ENCODE measurements at regions not wholly inside any gene's neighbourhood (a gene's known extent, or its start where the extent isn't known, plus 50 kb on each side); places are given as distances from the start of the nearest gene placed in this dataset.

- no peak for DNase-seq (ENCODE audit: low spot score)
Measured at GRCh38 chr16:74094962-74095361, 201.7 kb upstream of the PSMD7 start.

- no peak for DNase-seq (ENCODE audit: low spot score)
Measured at GRCh38 chr16:74094514-74094913, 202.1 kb upstream of the PSMD7 start.

DNA sequence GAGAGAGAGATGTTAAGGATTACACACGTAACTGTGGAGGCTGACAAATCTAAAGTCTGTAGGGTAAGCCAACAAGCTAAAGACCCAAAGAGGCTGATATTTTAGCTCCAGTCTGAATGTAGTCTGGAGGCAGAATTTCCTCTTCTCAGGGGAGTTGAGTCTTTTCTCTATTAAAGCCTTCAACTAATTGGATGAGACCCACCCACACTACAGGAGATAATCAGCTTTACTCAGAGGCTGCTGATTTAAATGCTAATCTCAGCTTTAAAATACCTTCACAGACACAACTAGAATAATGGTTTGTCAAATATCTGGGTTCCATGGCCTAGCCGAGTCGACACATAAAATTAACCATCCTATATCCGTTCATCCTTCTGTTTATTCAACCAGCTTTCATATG, 204.3 kb upstream of the PSMD7 start:
- no peak for DNase-seq (ENCODE audit: low spot score)

DNA sequence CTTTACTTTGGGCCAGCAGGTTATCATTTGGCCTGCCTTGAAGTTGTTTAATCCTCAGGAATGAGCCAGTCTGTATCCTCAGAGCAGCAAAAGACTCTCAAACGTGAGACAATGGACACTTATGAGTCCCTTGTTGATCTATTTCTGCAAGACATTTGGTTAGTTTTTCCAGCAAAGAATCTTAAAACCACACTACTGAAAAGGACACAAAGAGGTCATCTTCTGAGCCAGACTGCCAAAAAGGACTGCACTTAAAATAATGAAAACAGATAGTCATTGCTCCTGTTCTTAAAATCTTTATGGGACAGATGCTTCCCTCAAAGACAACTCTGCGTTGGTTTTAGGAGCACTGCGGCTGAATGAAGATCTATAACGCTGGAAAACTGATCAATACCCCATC, 205.7 kb upstream of the PSMD7 start:
- DNase-seq (ENCODE audit: low spot score), result no peak

GRCh38 chr16:74083541-74083940, 213.1 kb upstream of the PSMD7 start:
- no peak for DNase-seq (ENCODE audit: low spot score)

DNA sequence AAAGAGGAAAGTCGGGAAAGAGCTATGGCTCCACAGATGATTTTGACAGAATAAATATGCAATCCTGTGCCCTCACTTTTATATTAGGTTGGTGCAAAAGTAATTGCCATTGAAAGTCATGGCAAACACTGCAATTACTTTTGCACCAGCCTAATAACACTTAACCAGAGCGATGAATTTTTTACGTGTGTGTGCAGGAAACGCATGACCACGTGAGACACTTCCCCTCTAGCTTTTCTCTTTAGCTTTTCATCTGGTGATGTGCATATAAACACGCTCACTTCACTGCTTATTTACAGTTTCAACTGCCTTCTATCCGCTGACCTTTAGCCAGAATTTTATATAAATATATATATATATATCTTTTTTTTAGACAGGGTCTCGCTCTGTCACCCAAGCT, 216.3 kb upstream of the PSMD7 start:
- DNase-seq (ENCODE audit: low spot score), result no peak

DNA sequence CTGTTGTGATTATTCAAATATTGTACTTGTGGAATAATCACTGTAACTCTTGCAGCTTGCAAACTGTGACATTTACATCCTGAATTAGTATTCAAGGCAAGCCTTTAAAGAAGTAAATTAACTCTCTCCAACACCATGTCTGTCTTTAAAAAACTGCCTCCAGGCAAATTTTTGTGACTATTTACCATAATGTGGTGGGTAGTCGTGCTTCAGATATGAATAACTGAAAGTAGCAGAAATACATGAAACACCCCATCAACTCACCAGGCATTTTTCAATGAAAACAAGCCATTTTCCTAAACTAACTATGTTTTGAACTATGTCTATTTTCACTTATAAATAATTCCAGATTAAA, 217.4 kb upstream of the PSMD7 start:
- no peak for DNase-seq (ENCODE audit: low spot score)

- DNase-seq (ENCODE audit: low spot score), result no peak
Measured at GRCh38 chr16:74078511-74079231, 217.9 kb upstream of the PSMD7 start.

DNA sequence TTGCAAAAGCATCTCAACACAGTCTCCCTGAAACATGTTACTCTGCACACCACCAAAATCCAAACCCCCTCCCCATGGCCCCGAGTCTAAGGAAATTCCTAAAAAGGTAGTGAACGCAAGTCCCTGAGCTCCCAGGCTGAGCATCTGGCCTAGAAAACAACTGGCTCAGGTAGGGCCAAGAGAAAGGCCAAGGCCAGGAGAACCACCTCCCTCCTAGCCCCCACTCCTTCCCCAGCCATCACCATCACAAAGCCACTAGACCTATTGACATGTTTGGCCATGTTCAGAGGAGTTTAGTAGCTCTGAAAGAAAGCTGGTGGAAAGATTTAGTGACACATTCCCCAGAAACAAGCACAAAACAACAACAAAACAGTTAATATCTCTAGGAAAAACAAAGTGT, 220.0 kb upstream of the PSMD7 start:
- DNase-seq (ENCODE audit: low spot score), result no peak

- no peak for DNase-seq (ENCODE audit: low spot score)
Measured at GRCh38 chr16:74075393-74075792, 221.2 kb upstream of the PSMD7 start.

- DNase-seq (ENCODE audit: low spot score), result no peak
Measured at GRCh38 chr16:74073456-74073855, 223.2 kb upstream of the PSMD7 start.

DNA sequence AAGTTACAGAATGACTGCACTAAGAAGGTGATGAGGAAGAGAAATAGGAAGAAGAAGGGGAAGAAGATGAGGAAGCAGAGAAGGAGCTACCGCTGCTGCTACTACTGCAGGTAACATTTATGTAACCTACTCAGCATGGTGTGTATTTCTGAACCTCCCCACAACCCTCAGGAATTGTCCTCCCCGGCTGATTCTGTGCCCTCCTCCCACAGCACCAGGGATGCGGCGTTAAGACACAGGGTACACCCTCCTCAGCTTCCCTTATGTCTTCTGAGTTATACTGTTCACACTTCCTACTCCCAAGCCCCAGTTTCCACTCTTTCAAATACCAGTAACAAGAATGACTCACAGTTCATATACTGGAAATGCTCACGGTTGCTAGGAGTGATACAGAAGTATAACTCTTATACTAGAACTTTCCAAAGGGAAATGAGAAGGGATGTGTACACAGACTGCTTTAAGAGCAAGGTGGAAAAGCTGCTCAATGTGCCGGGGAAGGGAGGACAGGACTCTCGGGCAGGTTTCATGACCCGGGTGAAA, 224.5 kb upstream of the PSMD7 start:
- DNase-seq (ENCODE audit: low spot score), result no peak

GRCh38 chr16:74070237-74070636, 226.4 kb upstream of the PSMD7 start:
- DNase-seq (ENCODE audit: low spot score), result no peak

- peak; percentile 14 for DNase-seq (ENCODE audit: low spot score)
Measured at GRCh38 chr16:74064120-74064735, 232.4 kb upstream of the PSMD7 start.

- DNase-seq (ENCODE audit: low spot score), result no peak
Measured at GRCh38 chr16:74053826-74054225, 242.8 kb upstream of the PSMD7 start.

DNA sequence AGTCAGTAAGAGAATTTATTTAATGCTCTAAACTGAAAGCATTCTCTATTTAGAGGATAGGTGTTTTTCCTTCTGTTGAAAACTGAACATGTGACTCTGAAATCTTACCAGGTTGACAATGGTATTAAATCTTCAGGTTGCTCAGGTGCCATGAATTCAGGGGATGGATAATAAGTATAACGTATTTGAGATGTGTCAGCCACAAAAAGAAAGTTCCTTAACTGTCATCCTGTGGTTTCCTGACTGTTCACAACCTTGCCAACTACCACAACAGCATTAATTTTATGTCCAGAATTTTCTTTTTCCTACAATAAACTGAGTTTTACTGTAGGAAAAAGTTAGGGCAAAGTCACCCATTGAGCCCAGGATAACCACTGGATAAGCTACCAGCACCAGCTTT, 243.3 kb upstream of the PSMD7 start:
- no peak for DNase-seq (ENCODE audit: low spot score)

GRCh38 chr16:74052016-74052415, 244.6 kb upstream of the PSMD7 start:
- peak; percentile 24 for DNase-seq (ENCODE audit: low spot score)

- DNase-seq (ENCODE audit: low spot score), result no peak
Measured at GRCh38 chr16:74049027-74049426, 247.6 kb upstream of the PSMD7 start.

GRCh38 chr16:74046524-74046923, 250.1 kb upstream of the PSMD7 start:
- no peak for DNase-seq (ENCODE audit: low spot score)

GRCh38 chr16:74045513-74045912, 251.1 kb upstream of the PSMD7 start:
- no peak for DNase-seq (ENCODE audit: low spot score)

DNA sequence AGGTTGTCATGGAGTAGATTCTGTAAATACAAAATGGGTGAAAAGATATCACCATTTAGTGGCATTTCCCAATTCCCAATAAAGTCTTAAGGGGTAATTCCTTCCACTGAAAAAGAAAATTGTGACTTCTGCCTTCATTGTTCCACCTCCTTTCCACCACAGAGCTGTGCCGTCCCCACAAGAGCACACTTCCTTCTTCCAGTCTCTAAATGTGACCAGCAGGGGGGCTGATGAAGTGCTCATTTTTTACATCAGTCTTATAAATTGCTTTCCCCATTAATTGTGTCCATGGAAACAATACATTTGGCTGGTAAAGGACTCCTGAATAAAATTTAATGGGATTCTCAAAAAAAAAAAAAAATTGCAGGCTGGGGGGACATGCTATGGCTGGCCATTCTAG, 260.8 kb upstream of the PSMD7 start:
- DNase-seq (ENCODE audit: low spot score), result peak; percentile 58

DNA sequence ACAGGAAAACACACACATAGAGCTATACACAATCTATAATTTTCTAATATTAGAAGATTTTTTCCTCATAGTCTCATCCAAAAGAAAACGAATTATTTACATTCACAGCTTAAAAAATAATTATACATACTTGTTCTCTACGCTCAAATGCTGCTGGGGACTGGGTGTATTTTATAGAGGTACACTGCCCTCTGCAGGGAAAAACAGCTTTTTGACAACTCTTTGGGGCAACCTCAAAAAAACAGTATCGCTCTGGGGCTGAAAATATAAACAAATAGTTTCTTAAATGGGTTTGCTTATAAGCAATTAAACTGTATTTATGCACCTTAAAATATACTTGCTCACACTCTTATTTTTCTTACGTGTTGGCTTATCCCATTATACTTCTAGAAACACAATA, 261.8 kb upstream of the PSMD7 start:
- peak; percentile 16 for DNase-seq (ENCODE audit: low spot score)

DNA sequence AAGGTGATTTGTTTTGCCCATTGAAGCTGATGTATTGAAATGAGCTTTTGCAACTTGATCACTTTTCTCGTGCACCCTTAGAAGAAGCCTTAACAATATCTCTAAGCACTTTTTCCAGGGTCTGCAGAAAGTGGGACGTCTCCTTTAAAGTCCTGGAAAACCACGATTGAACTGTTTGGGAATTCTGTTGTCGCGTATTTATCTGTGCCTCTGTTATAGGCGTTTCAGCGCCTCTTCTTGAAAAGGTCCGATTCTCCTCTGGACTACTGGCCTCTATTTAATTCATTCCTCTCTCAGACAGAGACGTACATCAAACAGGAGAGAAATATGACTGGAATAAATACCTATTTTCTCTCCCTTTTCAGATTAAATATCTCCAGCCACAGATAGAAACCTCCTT, 262.4 kb upstream of the PSMD7 start:
- no peak for DNase-seq (ENCODE audit: low spot score)

DNA sequence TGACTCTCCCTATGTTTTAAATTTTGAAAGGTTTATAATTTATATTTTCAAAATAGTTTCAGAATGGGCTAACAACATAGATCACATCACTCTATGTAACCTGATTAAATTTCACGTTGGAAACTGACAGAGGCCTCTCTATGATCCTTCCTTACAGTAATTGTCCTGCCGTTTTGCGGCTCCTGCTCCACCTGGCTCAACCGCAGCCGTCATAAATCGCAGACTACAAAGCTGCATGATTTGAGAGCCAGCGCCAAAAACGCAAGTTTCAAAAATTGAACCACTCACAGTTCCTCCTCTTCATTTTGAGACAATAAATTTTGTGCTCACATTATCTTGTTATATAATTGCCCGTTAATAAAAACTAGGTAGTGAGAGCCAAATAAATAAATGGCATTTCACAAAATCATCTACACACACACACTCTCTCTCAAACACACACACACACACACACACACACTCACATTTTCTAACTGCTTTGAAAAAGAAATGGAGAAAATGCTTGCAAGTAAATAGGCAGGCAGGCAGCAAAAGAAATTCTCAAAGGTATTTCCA, 263.1 kb upstream of the PSMD7 start:
- no peak for DNase-seq (ENCODE audit: low spot score)
